IPS-15b (cell line): ENCODE measurements at regions not wholly inside any gene's neighbourhood (a gene's known extent, or its start where the extent isn't known, plus 50 kb on each side); places are given as distances from the start of the nearest gene placed in this dataset.
"Not testable (repeated sequence)": the region's sequence is repeated elsewhere in the genome, so short reads cannot be mapped to it uniquely, and the experiment has no call there.

ENCODE experiments used
- H3K27me3 ChIP-seq: one replicate; pipeline ENCODE4 v1.6.1; 2013; ENCODE audit warnings: low read length; ENCODE audit not compliant: control insufficient read depth, insufficient read depth
- H3K36me3 ChIP-seq: one replicate; pipeline ENCODE4 v1.6.1; 2013; ENCODE audit warnings: low read length; ENCODE audit not compliant: control insufficient read depth, insufficient read depth
- H3K4me1 ChIP-seq: one replicate; pipeline ENCODE4 v1.6.1; 2013; ENCODE audit warnings: mild to moderate bottlenecking, low read length; ENCODE audit not compliant: control insufficient read depth, insufficient read depth
- H3K4me3 ChIP-seq: one replicate; pipeline ENCODE4 v1.5.1; 2013; ENCODE audit warnings: low read depth, low read length
- H3K9ac ChIP-seq: one replicate; pipeline ENCODE4 v1.6.1; 2013; ENCODE audit warnings: low read depth, mild to moderate bottlenecking, low read length
- H3K9me3 ChIP-seq: one replicate; pipeline ENCODE4 v1.6.1; 2013; ENCODE audit warnings: mild to moderate bottlenecking, low read length; ENCODE audit not compliant: control insufficient read depth, insufficient read depth

DNA sequence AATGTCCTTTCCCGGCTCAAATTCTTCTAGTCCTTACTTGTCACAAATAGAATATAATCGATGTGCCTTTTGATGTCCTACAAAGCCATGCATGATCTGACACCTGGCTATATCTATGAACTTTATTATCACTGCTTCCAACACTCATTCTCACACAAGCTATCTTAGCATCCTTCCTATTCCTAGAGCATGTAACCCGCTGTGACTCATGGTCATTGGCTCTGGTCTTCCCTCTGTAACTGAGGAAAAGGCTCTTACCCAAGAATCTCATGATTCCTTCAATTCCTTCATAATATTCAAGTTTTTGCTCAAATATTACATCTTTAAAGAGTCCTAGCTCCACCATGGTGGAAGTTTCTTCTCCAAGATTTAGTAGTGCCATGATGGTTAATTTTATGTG, 480.0 kb upstream of the PAPPA start:
- no peaks in the 10 kb centered on the region for H3K27me3 ChIP-seq
- H3K9ac ChIP-seq, result no peak overlapping the region
- H3K4me3 ChIP-seq, result no peak overlapping the region
- H3K36me3 ChIP-seq, result no peaks in the 10 kb centered on the region
- peaks cover 4% of the 10 kb centered on the region for H3K4me1 ChIP-seq
- no peaks in the 10 kb centered on the region for H3K9me3 ChIP-seq

GRCh38 chr9:115674091-115674490, 479.5 kb upstream of the PAPPA start:
- Histone ChIP-seq H3K9me3 (no peaks in the 10 kb centered on the region), H3K9ac (no peak overlapping the region), H3K4me1 (peaks cover 4% of the 10 kb centered on the region), H3K4me3 (no peak overlapping the region), H3K36me3 (no peaks in the 10 kb centered on the region), H3K27me3 (no peaks in the 10 kb centered on the region)

GRCh38 chr9:115675834-115676233, 477.8 kb upstream of the PAPPA start:
- no peaks in the 10 kb centered on the region for H3K9me3 ChIP-seq
- H3K9ac ChIP-seq, result no peak overlapping the region
- H3K4me1 ChIP-seq, result peaks cover 4% of the 10 kb centered on the region
- no peaks in the 10 kb centered on the region for H3K27me3 ChIP-seq
- H3K4me3 ChIP-seq, result no peak overlapping the region
- H3K36me3 ChIP-seq, result no peaks in the 10 kb centered on the region

DNA sequence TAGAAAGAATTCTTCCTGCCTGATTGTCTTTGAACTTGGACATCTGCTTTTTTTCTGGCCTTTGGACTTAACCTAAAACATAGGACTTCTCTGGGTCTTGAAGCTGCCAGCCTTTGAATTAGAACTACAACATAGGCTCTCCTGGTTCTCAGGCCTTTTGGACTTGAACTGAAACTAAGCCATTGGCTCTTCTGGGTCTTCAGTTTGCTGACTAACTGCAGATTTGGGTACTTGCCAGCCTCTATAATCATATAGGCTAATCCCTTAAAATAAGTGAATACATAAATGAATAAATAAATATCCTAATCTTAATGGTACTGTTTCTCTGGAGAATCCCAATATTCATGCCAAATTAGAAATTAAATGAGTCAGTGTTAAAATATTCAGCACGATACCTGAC, 473.4 kb upstream of the PAPPA start:
- H3K36me3 ChIP-seq, result no peaks in the 10 kb centered on the region
- H3K9ac ChIP-seq, result no peak overlapping the region
- no peak overlapping the region for H3K4me3 ChIP-seq

GRCh38 chr9:115681585-115681984, 472.0 kb upstream of the PAPPA start:
- H3K4me1 ChIP-seq, result peaks cover 4% of the 10 kb centered on the region
- no peaks in the 10 kb centered on the region for H3K9me3 ChIP-seq
- no peaks in the 10 kb centered on the region for H3K36me3 ChIP-seq
- no peaks in the 10 kb centered on the region for H3K27me3 ChIP-seq
- no peak overlapping the region for H3K4me3 ChIP-seq
- H3K9ac ChIP-seq, result no peak overlapping the region

More for the DNA sequence above, 473.4 kb upstream of the PAPPA start:
- no peaks in the 10 kb centered on the region for H3K9me3 ChIP-seq
- peaks cover 4% of the 10 kb centered on the region for H3K4me1 ChIP-seq
- H3K27me3 ChIP-seq, result no peaks in the 10 kb centered on the region

- no peaks in the 10 kb centered on the region for H3K27me3 ChIP-seq
- H3K36me3 ChIP-seq, result no peaks in the 10 kb centered on the region
- no peaks in the 10 kb centered on the region for H3K9me3 ChIP-seq
- H3K4me1 ChIP-seq, result no peaks in the 10 kb centered on the region
- no peak overlapping the region for H3K4me3 ChIP-seq
- H3K9ac ChIP-seq, result no peak overlapping the region
Observed at GRCh38 chr9:115686069-115686468, 467.5 kb upstream of the PAPPA start.

DNA sequence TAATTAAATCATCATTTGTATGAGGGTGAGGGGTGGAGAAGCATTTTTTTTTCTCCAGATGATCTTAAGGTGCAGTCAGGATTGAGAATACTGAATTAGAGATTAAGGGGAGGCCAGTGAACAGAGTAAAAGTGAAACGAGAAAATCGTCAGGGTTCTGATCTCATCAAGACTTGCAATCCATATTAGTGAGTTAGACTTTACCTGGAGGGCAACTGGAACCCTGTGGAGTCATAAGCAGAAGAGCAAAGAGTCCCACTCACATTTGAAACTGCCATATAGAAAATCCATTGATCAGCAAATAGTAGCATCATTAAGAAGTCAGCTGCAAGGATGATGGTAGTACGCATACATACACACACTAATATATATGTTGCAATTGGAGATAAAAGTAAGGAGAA, 466.2 kb upstream of the PAPPA start:
- no peaks in the 10 kb centered on the region for H3K36me3 ChIP-seq
- no peak overlapping the region for H3K9ac ChIP-seq
- no peak overlapping the region for H3K4me3 ChIP-seq
- H3K4me1 ChIP-seq, result no peaks in the 10 kb centered on the region
- H3K27me3 ChIP-seq, result no peaks in the 10 kb centered on the region
- H3K9me3 ChIP-seq, result no peaks in the 10 kb centered on the region

- Histone ChIP-seq H3K9me3 (no peaks in the 10 kb centered on the region), H3K27me3 (no peaks in the 10 kb centered on the region), H3K4me3 (no peak overlapping the region), H3K36me3 (no peaks in the 10 kb centered on the region), H3K4me1 (no peaks in the 10 kb centered on the region), H3K9ac (no peak overlapping the region)
Observed at GRCh38 chr9:115689331-115689730, 464.3 kb upstream of the PAPPA start.

DNA sequence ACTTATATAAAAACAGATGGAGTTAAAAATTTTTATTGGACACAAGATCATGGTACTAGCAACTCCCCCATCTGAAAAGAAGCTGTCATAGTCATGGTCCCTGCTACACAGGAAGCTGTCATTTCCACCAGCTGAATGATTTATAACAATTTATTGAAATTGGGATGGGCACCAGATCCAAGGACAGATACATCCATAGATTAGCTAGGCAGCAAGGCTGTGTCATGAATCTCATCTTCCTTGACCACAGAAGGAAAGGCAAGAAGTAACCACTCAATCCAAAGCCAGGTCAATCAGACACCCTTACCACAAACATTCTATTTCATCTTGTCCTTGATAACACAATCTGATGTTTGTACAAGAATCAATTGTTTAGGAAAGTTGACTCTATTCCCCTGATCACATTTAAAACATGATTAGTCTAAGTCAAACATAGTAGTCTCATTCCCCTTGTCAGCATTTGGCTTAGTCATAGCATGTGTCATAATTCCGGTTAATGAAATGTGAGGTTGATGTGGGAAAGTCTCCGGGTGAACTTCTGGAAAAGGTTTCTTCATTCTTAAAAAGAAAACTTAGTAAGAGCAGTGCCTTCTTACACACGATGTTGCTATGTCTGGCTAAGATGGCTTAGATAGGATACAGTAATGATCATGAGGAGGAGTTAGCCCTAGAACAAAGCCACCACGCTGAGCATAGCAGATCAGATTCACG, 462.6 kb upstream of the PAPPA start:
- H3K9me3 ChIP-seq, result no peaks in the 10 kb centered on the region
- H3K27me3 ChIP-seq, result no peaks in the 10 kb centered on the region
- no peak overlapping the region for H3K9ac ChIP-seq
- H3K4me1 ChIP-seq, result no peaks in the 10 kb centered on the region
- no peaks in the 10 kb centered on the region for H3K36me3 ChIP-seq
- H3K4me3 ChIP-seq, result no peak overlapping the region

DNA sequence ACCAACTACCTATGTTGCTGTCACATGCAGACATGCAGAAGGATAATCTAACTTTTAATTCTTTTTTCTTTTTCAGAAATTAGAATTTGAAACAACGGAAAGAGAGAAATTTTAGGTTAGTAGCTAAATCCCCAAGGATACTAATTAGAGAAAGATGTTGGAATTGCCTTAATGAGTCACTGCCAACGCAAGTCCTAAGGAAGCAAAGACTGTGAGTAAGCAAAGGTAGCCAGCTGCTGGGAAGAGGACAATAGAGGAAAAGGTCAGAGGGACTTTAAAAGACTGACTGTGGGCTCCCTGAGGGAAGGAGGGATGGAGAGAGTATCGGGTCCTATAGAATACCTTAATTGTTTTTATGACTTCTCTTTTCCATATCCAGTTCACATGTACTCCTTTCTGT, 461.9 kb upstream of the PAPPA start:
- H3K36me3 ChIP-seq, result no peaks in the 10 kb centered on the region
- no peaks in the 10 kb centered on the region for H3K9me3 ChIP-seq
- no peaks in the 10 kb centered on the region for H3K27me3 ChIP-seq
- H3K4me3 ChIP-seq, result no peak overlapping the region
- H3K4me1 ChIP-seq, result no peaks in the 10 kb centered on the region
- H3K9ac ChIP-seq, result no peak overlapping the region

DNA sequence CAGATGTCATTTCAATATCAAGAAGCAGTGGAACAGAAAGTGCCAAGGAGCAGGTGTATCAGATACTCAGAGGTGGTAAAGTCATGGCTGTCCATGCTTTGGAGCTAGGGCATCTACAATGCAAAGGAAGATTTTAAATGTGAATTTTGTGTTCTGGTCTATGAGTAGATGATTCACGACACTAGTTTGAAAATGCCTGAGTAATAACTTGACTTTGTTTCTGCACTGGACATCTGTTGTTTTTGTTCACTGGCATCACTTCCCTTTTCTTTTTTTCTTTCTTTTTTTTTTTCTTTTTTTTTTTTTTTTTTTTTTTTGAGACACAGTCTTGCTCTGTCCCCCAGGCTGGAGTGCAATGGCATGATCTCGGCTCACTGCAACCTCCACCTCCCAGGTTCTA, 460.7 kb upstream of the PAPPA start:
- H3K9me3 ChIP-seq, H3K36me3 ChIP-seq, H3K4me1 ChIP-seq, H3K27me3 ChIP-seq, H3K9ac ChIP-seq, H3K4me3 ChIP-seq: not testable (repeated sequence)

DNA sequence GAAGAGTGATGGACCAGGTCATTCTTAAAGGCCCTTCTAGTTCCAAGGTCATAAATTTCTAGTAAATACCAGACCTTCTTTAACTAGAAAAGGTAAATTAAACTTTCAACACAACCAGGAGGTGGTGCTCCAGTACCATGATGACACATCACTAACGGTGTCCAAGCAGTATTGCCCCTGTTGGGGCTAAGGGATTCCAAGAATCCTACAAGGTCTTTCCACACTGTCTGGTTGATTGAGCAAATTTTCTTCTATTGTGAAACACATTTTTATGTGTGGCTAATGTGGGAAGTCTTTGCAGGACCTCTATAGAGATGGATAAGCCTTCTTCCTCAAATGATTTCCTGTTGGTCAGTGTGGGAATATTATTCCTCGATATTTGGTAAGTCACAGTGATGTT, 459.6 kb upstream of the PAPPA start:
- H3K9ac ChIP-seq, result no peak overlapping the region
- no peaks in the 10 kb centered on the region for H3K36me3 ChIP-seq
- no peaks in the 10 kb centered on the region for H3K9me3 ChIP-seq
- H3K4me1 ChIP-seq, result no peaks in the 10 kb centered on the region
- H3K4me3 ChIP-seq, result no peak overlapping the region
- no peaks in the 10 kb centered on the region for H3K27me3 ChIP-seq
